HPDE6-E6E7 (cell line): ENCODE measurements at regions not wholly inside any gene's neighbourhood (a gene's known extent, or its start where the extent isn't known, plus 50 kb on each side); places are given as distances from the start of the nearest gene placed in this dataset.

Source experiments
- DNase-seq: peaks from one replicate; pipeline ENCODE4 v3.0.0; 2011; ENCODE audit warnings: missing footprints; ENCODE audit errors: extremely low spot score

DNA sequence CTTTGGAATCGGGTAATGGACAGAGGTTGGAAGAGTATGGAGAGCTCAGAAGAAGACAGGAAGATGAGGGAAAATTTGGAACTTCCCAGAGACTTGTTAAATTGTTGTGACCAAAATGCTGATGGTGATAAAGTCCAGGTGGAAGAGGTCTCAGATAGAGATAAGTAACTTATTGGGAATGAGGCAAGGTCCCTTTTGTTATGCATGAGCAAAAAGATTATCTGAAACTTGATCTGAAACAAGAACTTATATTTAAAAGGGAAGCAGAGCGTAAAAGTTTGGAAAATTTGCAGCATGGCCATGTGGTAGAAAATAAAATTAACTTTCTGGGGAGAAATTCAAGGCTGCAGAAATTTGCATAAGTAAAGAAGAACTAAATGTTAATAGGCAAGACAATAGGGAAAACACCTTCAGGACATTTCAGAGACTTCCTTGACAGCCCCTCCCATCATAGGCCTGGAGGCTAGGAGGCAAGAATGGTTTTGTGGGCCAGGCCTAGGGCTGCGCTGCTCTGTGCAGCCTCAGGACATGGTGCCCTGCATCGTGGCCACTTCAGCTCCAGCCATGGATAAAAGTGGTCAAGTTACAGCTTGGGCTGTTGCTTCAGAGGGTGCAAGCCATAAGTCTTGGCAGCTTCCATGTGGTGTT is 425.7 kb upstream of the PRICKLE1 start:
- no peak for DNase-seq

DNA sequence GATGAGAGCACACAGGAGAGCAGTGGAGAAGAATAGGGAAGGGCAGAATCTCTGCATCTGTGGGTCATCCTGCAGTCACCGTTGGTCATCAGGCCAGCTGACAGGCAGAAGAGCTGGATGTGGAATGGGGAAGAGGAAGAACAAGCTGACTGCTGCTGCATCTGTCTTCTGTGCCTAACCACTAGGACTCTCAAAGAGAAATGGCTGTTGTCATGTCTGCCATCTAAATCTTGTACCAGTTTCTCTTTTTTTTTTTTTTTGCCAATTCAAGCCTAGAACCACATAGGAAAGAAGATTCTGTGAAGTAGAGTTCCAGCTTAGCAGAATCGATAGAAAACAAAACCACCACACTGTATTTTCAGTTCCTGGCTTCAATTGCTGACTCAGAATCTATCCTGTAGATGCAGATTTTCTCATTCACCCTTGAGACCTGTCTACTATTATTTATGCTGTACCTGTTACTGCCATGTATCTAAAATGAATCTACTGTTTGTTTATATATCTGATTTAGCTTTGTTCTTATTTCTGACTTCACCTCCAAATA is 421.9 kb upstream of the PRICKLE1 start:
- DNase-seq, result no peak

DNA sequence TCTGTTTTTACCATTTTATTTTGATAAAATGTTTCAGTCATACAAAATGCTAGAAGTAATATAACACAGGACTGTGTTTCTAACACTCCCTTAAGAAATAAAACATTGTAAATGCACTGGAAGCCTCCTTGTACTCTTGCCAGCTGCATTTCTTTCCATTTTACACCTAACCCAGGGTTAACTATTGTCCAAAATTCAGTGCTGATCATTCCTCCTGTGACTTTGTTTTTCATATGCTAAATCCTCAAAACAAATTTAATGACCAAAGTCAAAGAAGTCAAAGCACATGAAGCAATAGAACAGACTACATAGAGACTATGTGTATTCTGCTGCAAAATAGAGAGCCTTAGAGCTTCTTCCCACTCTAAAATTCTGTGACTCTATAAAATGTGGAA is 420.3 kb upstream of the PRICKLE1 start:
- DNase-seq, result no peak

DNA sequence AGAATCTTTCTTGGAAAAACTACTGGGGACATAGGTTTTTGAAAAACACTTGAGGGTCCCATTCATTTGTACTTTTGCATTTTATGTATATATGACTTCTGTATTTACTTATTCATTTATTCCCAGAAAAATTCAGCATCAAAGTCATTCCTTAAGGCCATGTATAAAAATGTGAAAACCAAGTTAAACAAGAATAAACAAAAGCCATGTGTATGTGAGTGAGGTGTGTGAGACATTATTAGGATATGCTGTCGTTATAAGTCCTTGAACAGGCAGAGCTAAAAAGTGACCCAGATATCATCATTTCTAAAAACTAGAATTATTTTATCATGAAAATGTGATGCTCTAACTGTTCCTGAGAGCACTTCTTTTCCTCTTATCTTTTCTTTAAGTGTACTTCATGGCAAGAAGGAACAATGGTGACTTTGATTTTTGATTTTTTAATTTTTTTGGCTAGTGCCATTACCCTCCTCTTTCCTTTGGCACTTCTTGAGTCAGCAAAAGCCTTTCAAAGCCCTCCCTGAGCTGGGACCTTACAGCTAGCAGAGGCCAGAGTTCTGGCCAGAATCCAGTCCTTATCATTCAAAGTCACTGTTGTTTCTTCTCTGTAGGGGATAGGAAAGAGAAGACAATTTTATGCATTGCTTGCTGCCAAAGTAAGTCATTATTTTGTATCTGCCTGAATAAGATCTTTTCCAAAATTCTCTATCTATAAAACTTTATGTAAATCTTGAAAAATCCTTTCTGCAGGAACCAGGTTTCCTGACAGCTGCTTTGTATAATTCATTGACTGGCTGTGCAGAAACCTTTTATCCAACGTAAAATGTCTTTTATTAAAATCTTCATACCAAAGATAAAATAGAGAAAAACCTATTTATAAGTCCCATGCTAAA is 419.7 kb upstream of the PRICKLE1 start:
- no peak for DNase-seq

DNA sequence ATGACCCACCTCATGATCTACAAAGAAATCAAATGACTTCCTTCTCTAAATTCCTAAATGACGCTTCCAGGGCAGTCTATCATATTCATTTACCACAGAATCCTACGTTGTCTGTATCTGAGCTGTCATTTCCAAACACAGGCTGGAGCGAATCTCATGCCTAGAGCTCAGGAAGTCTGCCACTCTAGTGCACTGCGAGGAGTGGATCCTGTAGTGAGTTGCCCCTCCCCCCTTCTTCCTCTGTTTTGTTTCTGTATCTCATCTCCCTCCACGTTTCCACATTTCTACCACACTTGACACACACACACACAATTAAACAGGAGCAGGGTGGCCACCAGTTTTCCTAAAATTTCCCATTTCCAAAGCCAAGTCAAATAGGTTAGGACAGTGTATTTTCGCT is 415.4 kb upstream of the PRICKLE1 start:
- DNase-seq, result no peak

DNA sequence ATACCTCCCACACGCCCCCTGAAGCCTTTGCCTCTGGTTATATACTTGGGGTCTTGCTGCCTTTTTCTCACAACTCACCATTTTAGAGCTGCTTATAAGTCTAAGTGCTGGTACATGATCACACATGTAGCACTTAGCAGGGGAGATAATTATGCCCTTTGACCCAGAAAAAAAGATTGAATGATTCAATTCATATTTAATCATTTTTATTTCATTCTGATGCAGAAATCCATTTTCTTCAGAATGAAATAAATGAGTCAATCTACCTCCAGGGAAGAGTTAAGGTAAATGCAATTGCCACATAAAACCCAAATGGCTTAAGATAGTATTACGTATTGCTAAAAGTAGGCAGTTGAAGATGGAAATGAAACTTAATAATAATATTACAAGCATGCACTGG is 414.6 kb upstream of the PRICKLE1 start:
- DNase-seq, result no peak

DNA sequence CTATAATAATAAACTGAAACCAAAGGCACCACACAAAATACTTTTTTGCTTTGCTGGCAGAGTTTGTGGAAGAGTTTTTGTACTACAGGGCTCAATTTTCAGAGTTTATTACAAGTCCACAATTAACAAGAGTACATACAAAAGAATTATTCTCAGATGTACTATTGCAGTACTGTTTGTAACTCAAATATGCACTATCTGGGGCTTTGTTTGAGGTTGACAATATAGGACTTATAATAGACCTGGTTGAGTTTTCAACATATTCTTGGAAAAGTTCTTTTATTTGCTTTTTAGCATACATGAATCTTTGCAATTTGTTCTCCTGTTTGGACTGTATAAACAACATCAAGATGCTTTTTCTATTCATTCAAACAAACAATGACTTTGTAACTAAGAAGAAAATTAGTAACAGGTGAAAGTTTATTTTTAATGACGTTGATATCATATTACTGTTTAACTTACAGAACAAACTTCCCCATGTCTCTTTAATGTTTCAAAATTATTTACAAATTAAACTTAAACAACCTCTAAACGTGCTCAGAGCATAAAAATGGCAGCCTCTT is 407.4 kb upstream of the PRICKLE1 start:
- DNase-seq, result no peak

DNA sequence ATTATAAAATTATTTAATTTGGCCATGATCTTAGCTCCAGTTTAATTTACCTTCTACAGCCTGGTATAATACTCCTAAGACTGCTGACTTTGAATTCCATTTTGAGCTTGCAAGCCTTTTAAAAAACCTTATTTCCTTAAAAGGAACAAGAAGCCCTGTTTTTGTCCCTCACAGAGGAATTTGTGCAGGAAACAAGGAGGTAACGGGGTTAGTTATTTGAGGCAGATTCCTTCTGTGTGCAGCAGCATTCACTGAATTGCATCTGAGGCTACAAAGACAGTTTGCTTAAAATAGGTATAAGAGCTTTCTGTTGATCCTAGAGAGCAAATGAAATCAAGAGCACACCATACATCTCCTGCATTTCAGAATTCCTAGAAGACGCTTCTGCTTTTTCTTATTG is 403.3 kb upstream of the PRICKLE1 start:
- no peak for DNase-seq

DNA sequence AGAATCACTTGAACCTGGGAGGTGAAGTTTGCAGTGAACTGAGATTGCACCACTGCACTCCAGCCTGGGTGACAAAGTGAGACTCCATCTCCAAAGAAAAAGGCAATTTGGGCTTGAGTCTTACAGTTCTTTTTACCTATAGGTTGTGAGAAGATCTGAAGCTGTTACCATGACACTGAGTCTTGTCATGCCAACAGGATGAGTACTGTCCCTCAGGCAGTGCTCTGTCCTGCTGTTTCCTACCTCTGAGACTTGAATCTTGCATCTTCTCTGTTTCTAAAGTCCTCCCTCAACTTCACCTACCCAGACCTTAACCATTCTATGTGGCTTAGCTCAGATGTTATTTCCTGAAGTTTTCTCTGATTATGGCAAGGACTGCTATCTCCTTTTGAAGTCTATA is 400.8 kb upstream of the PRICKLE1 start:
- no peak for DNase-seq

DNA sequence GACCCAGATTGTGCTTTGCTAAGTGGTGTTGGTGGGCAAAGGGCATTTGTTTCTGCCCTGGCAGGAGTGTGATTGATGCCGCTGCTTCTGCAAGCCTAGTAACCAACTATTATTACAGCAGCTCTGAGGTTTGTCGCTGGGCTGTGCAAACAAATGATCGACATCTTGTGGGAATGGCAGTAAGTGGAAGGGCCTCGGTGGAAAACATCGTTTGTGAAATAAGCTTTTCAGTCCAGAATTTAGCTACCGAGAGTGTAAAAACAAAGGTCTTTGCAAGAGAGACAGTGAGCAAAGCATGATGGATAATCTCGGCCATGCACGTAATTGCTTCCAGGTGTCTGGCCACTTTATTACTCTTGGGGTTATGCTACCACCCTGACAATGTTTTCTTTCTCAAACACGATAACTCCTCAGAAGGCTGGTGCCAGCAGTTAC is 397.7 kb upstream of the PRICKLE1 start:
- no peak for DNase-seq

DNA sequence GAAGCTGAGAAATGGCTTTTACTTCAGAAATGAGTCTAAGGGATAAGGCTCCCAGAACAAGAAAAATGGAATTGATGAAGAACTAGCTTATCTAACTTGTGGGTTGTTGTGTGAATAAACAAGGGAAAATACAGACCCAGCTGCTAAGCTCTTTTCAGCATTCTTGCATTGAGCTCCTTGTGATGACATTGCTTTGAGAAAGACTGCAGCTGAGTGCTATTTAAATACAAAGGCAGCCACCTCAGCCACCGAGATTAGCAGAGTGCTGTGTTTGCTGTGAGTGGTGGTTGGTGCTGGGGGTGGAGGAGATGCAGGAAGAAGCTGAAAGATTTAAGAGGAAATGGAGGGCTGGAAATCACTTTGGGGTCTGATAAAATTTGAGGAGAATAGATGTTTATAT is 396.0 kb upstream of the PRICKLE1 start:
- DNase-seq, result no peak

DNA sequence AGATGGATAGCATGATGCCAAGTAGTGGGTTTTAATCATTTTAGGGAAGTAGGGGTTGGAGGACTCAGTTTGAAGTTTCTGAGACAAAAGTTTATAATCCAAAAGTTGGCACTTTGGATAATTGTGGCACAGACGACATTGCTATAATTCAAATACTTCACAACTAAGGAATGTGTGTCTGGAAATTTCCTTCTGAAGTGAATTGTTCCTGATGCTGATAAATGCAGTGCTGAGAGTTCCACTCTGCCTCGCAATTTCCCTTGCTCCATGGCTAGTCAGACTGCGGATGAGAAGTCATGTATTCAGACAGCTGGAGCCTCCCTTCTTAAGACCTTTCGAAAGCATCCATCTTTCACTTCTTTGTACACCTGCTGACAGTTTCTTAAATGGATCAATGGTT is 393.3 kb upstream of the PRICKLE1 start:
- no peak for DNase-seq

DNA sequence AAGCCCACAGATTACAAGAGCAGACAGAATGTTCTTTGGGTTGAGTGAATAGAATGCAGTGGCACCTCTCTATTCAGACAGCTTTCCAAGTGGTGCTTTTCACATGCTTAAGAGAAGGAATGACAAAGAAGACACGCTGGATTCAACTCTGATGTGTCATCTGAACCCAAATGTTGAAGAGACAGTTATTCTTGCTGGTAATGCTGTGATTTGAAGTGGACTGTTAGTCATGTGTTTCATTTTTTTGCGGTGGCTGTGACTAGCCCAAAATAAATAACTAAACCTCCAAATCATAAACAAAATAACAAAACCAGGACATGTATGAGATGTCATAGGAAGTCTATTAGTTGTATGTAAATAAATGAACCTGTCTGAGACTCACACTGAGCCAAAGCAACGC is 391.8 kb upstream of the PRICKLE1 start:
- no peak for DNase-seq

DNA sequence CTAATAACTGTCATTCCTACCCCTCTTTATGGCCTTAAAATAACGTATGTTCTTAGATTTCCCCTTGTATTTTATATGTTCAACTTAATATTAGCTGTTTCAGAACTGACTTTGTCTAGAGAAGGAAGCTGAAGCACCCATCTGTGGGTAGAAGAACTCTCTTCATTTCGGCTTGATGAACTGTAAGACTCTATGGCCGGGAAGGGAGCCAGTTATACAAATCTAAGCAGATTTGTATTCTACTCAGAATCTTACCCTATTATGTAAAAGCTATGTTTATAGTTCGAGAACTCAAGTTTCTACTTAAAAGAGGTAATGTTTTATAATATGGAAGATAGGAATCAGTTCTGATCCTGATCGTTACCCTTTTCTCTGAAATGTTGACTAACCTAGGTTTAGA is 390.9 kb upstream of the PRICKLE1 start:
- DNase-seq, result no peak

DNA sequence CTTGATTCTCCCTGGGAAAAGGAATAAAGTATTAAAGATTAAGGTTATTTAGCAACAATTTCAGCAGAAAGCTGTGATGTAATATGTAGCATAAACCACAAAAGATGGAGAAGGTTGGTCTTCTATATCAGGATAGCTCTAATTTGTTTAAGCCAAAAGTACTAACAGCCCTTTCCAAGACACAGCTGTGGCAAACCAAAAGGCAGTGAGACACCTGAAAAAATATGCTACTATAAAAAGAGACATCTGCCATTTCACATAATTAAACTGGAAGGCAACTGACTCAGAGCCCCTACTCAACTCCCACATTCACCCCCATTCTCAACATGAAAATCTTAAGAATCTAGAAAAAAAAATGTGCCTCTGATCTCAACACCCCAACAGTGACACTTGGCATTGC is 390.2 kb upstream of the PRICKLE1 start:
- no peak for DNase-seq

DNA sequence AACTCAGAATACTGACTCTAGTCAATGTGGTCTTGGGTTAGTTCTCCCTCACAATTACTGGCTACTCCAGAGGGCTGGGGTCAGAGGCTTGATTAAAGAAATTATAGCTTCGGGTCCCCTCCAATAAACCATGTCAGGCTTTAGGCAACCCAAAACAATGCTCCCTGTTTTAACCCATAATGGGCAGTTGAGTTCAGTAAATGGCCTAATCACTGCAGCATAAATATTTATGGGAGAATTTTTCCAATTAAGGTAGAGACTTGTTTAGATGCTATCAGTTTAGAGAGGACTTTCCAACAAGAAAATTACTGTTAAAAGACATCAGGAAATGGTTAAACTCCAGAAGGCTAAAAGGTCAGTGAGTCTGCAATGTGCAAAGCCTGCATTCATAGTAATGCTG is 389.2 kb upstream of the PRICKLE1 start:
- no peak for DNase-seq

DNA sequence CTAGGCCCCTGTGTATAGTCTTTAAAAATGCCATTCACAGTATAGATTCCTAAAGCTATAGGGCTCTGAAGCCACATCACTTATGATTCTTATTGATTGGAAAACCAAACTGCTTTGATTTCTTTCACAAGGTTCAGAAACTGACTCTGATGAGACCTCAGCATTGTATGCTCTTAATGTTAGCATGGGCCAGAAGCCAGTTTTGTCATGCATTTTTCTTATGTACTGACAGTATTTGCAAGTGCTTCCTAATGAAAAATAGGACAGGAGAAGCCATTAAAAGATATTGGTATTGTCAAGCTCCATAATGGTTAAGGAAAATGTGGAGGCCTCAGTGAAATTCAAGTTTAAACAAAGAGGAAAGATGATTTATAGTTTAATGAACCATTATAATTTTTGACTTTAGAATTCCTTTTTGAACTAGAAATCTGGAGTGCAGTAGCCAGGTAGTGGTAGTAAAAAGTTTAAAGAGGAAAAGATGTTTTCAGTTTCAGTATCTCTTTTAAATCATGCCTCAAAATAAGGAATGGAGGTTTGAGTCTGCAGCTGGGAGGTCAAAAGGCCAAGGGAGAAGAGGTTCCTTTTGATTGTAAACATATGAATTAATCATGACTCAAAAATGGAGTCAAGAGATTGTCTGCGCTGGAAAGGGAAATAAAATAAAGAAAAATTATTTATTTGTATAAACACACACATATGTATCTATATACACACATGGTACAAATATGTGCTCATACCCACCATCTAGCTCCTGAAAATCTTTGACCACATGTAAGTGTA is 388.1 kb upstream of the PRICKLE1 start:
- no peak for DNase-seq

DNA sequence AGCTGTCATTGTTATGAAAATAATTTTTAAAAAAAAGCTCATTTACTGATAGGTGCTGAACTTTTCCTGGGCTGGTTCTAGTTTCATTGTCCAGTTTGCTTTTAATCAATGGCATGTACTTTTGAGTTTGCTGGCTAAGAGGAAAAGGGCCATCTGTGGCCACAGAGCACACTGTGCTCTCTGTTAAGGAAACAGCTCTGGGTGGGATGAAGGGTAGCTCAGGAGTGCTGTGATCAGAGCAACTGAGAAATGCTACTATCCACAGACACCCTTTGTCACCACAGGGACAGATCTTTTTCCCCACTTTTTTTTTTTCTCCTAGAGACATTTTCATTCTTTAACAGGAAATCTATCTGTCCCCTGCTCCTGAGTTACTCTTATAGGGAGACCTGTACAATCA is 387.1 kb upstream of the PRICKLE1 start:
- no peak for DNase-seq

DNA sequence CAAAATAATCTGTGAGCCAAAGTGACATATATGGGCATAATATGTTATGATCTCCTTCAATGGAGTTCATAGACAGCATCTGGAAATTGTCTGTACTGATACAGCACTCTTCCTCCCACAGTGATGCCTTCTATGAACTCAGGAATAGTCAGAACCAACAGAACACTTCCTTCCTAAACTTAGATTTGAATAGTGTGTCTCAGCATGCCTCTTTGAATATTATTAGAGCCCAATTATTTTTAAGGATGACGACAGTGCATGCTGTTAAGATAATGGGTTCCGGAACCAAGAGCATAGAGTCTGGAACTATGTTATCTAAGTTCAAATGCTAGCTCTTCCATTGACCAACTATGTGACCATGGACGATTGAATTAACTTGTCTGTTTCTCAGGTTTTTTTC is 386.6 kb upstream of the PRICKLE1 start:
- no peak for DNase-seq

DNA sequence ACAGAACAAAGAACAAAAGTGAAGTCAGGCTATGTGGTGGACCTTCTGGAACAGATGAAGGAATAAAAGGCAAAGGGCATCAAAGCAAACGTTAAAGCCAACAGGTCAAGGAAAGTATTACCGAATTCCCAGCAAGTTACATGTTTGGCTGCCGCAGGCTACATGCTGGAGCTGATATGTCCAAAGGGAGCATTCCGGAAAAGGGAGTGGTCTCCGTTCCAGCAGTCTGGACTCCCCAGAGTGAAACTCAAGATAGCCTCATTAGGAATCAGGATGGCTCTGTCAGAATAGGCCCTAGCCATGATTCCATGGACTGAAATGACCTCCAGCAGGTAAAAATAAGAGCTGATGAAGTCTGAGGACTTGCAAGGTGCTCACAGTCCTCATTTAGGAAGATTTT is 379.8 kb upstream of the PRICKLE1 start:
- no peak for DNase-seq

DNA sequence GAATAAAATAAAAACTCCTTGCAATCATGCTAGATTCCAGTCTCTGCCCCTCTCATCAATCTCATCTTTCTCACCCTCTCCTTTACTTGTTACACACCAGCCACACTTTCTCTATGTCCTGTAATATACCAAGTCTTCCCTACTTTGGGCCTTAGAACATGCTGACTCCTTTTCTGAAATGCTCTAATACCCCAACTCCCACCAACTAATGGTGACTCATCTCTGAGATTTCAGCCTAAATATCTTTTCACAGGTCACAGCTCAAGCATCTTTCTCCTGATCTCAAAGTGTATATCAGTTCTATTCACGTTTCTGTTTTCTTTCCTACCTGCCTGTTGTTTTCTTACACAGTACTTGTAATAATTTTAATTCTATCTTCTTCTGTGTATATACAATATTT is 378.9 kb upstream of the PRICKLE1 start:
- no peak for DNase-seq

DNA sequence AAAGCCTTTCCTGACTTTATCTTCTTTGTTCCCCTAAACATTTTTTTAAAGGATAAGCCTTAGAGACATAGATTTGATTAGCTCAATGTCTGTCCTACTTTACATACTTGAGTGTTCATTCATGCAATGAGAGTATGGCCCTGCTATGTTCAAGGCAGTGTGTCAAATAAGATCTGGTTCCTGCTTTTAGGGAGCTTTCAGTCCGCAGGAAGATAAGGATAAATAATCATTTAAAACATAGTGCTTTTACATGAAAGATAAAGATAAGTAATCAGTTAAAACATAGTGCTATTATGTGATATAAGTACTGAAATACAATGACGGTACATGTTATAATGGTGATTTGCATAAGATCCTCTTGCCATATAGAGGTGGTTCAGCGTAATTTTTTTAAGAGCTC is 378.3 kb upstream of the PRICKLE1 start:
- DNase-seq, result no peak
